Testis (tissue), 2 donors: ENCODE measurements at regions not wholly inside any gene's neighbourhood (a gene's known extent, or its start where the extent isn't known, plus 50 kb on each side); places are given as distances from the start of the nearest gene placed in this dataset.
A peak's percentile ranks its signal among the peaks of the same experiment; 100 is the strongest.

Experiments used
- DNase-seq: peaks from one replicate; pipeline ENCODE4 v3.0.0-alpha.2; 2019
- H3K27ac ChIP-seq, 2 donors: fragments of 200-600 bp; sonication (generic); one replicate each; pipeline ENCODE4 v1.5.1; 2019
- H3K27me3 ChIP-seq: fragments of 200-600 bp; sonication (generic); one replicate; pipeline ENCODE4 v1.5.1; 2019
- H3K36me3 ChIP-seq: fragments of 200-600 bp; sonication (generic); one replicate; pipeline ENCODE4 v1.5.1; 2017; ENCODE audit warnings: low read depth; ENCODE audit errors: missing control alignments
- H3K4me1 ChIP-seq: fragments of 200-600 bp; sonication (generic); one replicate; pipeline ENCODE4 v1.5.1; 2019
- H3K4me3 ChIP-seq, 2 donors: fragments of 200-600 bp; sonication (generic); one replicate each; pipeline ENCODE4 v1.5.1; 2017 to 2019
- H3K9me3 ChIP-seq: fragments of 200-600 bp; sonication (generic); one replicate; pipeline ENCODE4 v1.5.1; 2017
- POLR2A ChIP-seq: fragments of 450-650 bp; IDR thresholded peaks from one replicate; pipeline ENCODE4 v1.6.1; 2017; ENCODE audit warnings: antibody characterized with exemption, mild to moderate bottlenecking, moderate library complexity
- WGBS, 2 donors: methylation state at CpG; one replicate each; pipeline ENCODE4 v1.1.5; 2018; 5-methylcytosine and 5-hydroxymethylcytosine counted together
- intact Hi-C: fragments of 100-400 bp; cut with DNase I; formaldehyde crosslinking; loops from one replicate; pipeline ENCODE4 v1.15.1; 2023; ENCODE audit warnings: low total_unique reads
- TF ChIP-seq, protein P1 (sequence below), 3 experiments: fragments of 450-650 bp in 2 of 3; fragments of 200-600 bp in 1 of 3; sonication (generic) in 1 of 3; IDR thresholded peaks; one replicate each; pipeline ENCODE4 v1.5.1; 2016 to 2019; ENCODE audit warnings: antibody characterized with exemption in 3 of 3, mild to moderate bottlenecking in 2 of 3, moderate library complexity in 1 of 3

- intact Hi-C loops: no loop called here
- Histone ChIP-seq H3K36me3 (no peaks in the 10 kb centered on the region), H3K4me3 (no peak overlapping the region), H3K27me3 (no peaks in the 10 kb centered on the region), H3K9me3 (no peaks in the 10 kb centered on the region), H3K27ac (peak overlapping the region; percentile 44 to 59), H3K4me1 (peaks cover 12% of the 10 kb centered on the region)
- WGBS, 2 donors: 74 to 90% methylated on average over 6 of the region's 6 CpGs
- TF ChIP-seq POLR2A: no peak
- TF ChIP-seq, protein P1, sequence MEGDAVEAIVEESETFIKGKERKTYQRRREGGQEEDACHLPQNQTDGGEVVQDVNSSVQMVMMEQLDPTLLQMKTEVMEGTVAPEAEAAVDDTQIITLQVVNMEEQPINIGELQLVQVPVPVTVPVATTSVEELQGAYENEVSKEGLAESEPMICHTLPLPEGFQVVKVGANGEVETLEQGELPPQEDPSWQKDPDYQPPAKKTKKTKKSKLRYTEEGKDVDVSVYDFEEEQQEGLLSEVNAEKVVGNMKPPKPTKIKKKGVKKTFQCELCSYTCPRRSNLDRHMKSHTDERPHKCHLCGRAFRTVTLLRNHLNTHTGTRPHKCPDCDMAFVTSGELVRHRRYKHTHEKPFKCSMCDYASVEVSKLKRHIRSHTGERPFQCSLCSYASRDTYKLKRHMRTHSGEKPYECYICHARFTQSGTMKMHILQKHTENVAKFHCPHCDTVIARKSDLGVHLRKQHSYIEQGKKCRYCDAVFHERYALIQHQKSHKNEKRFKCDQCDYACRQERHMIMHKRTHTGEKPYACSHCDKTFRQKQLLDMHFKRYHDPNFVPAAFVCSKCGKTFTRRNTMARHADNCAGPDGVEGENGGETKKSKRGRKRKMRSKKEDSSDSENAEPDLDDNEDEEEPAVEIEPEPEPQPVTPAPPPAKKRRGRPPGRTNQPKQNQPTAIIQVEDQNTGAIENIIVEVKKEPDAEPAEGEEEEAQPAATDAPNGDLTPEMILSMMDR (IDR thresholded peaks at IDR 0.05): no peak
- DNase-seq: no peak
Measured at GRCh38 chr2:221102896-221103688, 469.0 kb downstream of the EPHA4 start.

DNA sequence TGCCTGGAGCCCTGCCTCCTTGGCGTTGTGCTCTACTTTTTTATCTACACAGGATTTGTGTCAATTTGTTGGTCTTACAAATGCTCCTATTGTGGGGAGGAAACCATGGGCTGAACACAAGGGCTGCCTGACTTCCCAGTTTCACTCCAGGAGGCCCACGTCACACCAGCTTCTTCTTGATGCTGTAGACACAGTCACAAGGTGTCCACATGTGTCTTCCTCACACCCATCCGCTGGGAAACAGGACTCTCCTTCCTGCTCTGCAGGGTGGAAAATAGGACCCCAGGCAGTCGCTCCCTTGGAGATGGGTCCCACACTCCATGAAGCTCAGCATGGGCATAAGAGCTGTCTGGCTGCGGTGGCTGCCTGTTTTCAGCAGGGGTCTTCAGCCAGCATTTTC is 468.2 kb downstream of the EPHA4 start:
- peak; percentile 93 for DNase-seq
- Histone ChIP-seq H3K4me3 (no peak overlapping the region), H3K36me3 (no peaks in the 10 kb centered on the region), H3K27ac (peak overlapping the region; percentile 44 to 59), H3K4me1 (peaks cover 12% of the 10 kb centered on the region), H3K9me3 (no peaks in the 10 kb centered on the region), H3K27me3 (no peaks in the 10 kb centered on the region)
- intact Hi-C loops: no loop called here
- no peak for TF ChIP-seq POLR2A
- TF ChIP-seq, protein P1 (IDR thresholded peaks at IDR 0.05): no peak
- 38 to 42% methylated on average over 5 of the region's 5 CpGs for WGBS, 2 donors

DNA sequence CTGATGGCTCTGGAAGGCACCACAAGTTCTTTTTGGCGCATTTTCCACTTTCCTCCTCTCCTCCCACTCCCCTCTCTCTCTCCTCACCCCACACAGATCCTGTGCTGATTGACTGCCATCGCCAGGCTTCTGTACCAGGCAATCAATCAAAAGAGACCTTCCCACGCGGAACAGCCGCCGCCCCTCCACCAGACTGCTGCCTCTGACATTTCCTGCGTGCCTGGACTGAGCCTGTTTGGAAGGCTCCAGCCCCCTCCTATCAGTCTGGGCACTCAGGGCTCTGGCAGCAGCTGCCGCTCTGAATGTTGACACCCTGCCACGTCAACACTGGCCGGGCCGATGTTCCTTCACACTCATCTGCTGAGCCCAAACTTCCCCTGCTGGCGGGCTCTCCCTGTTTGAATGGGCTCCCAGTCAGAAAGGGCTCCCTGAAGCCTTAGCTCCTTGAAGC is 467.7 kb downstream of the EPHA4 start:
- Histone ChIP-seq H3K9me3 (no peaks in the 10 kb centered on the region), H3K27me3 (no peaks in the 10 kb centered on the region), H3K4me1 (peaks cover 12% of the 10 kb centered on the region), H3K4me3 (no peak overlapping the region), H3K27ac (peak overlapping the region; percentile 44 to 59), H3K36me3 (no peaks in the 10 kb centered on the region)
- DNase-seq: peak; percentile 89
- WGBS, 2 donors: 11 to 12% methylated on average over 10 to 12 of the region's 12 CpGs
- intact Hi-C loops: no loop called here
- TF ChIP-seq POLR2A: no peak
- TF ChIP-seq, protein P1 (IDR thresholded peaks at IDR 0.05): no peak

- peaks cover 12% of the 10 kb centered on the region for H3K4me1 ChIP-seq
- no peak overlapping the region for H3K4me3 ChIP-seq
- intact Hi-C loops: no loop called here
- DNase-seq: no peak
- 84 to 85% methylated on average over 3 of the region's 3 CpGs for WGBS, 2 donors
- no peaks in the 10 kb centered on the region for H3K27me3 ChIP-seq
- H3K9me3 ChIP-seq: no peaks in the 10 kb centered on the region
- no peaks in the 10 kb centered on the region for H3K36me3 ChIP-seq
- H3K27ac ChIP-seq: no peak overlapping the region
- TF ChIP-seq, protein P1 (IDR thresholded peaks at IDR 0.05): no peak
- TF ChIP-seq POLR2A: no peak
Measured at GRCh38 chr2:221106241-221106640, 465.9 kb downstream of the EPHA4 start.

GRCh38 chr2:221107424-221107823 is 464.7 kb downstream of the EPHA4 start:
- Histone ChIP-seq H3K27me3 (no peaks in the 10 kb centered on the region), H3K9me3 (no peaks in the 10 kb centered on the region), H3K4me3 (no peak overlapping the region), H3K4me1 (peaks cover 12% of the 10 kb centered on the region), H3K27ac (no peak overlapping the region), H3K36me3 (no peaks in the 10 kb centered on the region)
- intact Hi-C loops: no loop called here
- TF ChIP-seq, protein P1 (IDR thresholded peaks at IDR 0.05): no peak
- no peak for TF ChIP-seq POLR2A
- WGBS, 2 donors: 90 to 100% methylated on average over 1 of the region's 1 CpG
- DNase-seq: no peak
